Caco-2 (cell line): ENCODE measurements at regions not wholly inside any gene's neighbourhood (a gene's known extent, or its start where the extent isn't known, plus 50 kb on each side); places are given as distances from the start of the nearest gene placed in this dataset.

ENCODE experiments used
- BruUV-seq: library from RNA; stranded (reverse); fragments of 400-500 nt; replicated peaks from 2 replicates; lab custom pipeline; 2021; lab: Mats Ljungman, UMichigan
- CTCF ChIA-PET: fragments of 300-600 bp; sonication (Branson Sonifier 250); formaldehyde crosslinking; loops from one replicate; lab custom pipeline; 2022; ENCODE audit warnings: antibody characterized with exemption; lab: Charles Lee
- POLR2A ChIA-PET: fragments of 300-600 bp; sonication (Branson Sonifier 250); formaldehyde crosslinking; loops from one replicate; lab custom pipeline; 2022; ENCODE audit warnings: antibody characterized with exemption; lab: Charles Lee
- DNase-seq, 2 experiments: peaks; one replicate each; pipeline versions ENCODE4 v3.0.0 to v3.0.0-alpha.2; 2020 to 2022
- H3K27me3 ChIP-seq: replicated peaks from 2 replicates; pipeline ENCODE4 v1.6.0; 2011; ENCODE audit warnings: low read length; ENCODE audit not compliant: control insufficient read depth, insufficient read depth
- H3K36me3 ChIP-seq: 2 replicates; pipeline ENCODE4 v1.5.1; 2011; ENCODE audit warnings: low read length; ENCODE audit not compliant: control insufficient read depth, insufficient read depth
- H3K4me1 ChIP-seq: fragments of 250-450 bp; sonication (Bioruptor Pico); 2 replicates; pipeline ENCODE4 v1.5.1; 2020; ENCODE audit warnings: mild to moderate bottlenecking
- H3K4me3 ChIP-seq: 2 replicates; pipeline ENCODE4 v1.5.1; 2011; ENCODE audit warnings: low read depth, mild to moderate bottlenecking, control low read depth, low read length
- H3K9me3 ChIP-seq: fragments of 250-450 bp; sonication (Bioruptor Pico); 2 replicates; pipeline ENCODE4 v1.5.1; 2020; ENCODE audit warnings: mild to moderate bottlenecking, moderate library complexity
- H3K27ac Mint-ChIP-seq: one replicate; pipeline ENCODE4 v1.8.0; 2022; ENCODE audit warnings: mixed read lengths; ENCODE audit not compliant: unreplicated experiment
- H3K27me3 Mint-ChIP-seq: one replicate; pipeline ENCODE4 v1.8.0; 2022; ENCODE audit warnings: mixed read lengths; ENCODE audit not compliant: insufficient read depth, unreplicated experiment
- H3K36me3 Mint-ChIP-seq: one replicate; pipeline ENCODE4 v1.8.0; 2022; ENCODE audit warnings: mild to moderate bottlenecking, mixed read lengths; ENCODE audit not compliant: insufficient read depth, unreplicated experiment
- H3K4me1 Mint-ChIP-seq: one replicate; pipeline ENCODE4 v1.8.0; 2022; ENCODE audit warnings: low read depth, mixed read lengths; ENCODE audit not compliant: unreplicated experiment
- H3K4me3 Mint-ChIP-seq: one replicate; pipeline ENCODE4 v1.8.0; 2022; ENCODE audit warnings: mild to moderate bottlenecking, moderate library complexity, mixed read lengths; ENCODE audit not compliant: unreplicated experiment
- H3K9me3 Mint-ChIP-seq: one replicate; pipeline ENCODE4 v1.8.0; 2022; ENCODE audit warnings: mixed read lengths; ENCODE audit not compliant: unreplicated experiment
- CTCF ChIP-seq, 2 experiments: fragments of 200-600 bp in 1 of 2; IDR thresholded peaks; 1 replicate in 1 of 2; 2 replicates in 1 of 2; pipeline versions ENCODE4 v1.5.1 to v1.8.0; 2011 to 2022; ENCODE audit warnings: antibody characterized with exemption in 1 of 2, control low read depth in 1 of 2, inconsistent platforms in 1 of 2, low read depth in 1 of 2, low read length in 1 of 2, mild to moderate bottlenecking in 1 of 2, moderate library complexity in 1 of 2; ENCODE audit not compliant: insufficient read depth in 1 of 2, severe bottlenecking in 1 of 2, unreplicated experiment in 1 of 2
- intact Hi-C: fragments of 100-400 bp; cut with micrococcal nuclease; formaldehyde crosslinking; loops from one replicate; pipeline ENCODE4 v1.10.0; 2022; ENCODE audit not compliant: unreplicated experiment

DNA sequence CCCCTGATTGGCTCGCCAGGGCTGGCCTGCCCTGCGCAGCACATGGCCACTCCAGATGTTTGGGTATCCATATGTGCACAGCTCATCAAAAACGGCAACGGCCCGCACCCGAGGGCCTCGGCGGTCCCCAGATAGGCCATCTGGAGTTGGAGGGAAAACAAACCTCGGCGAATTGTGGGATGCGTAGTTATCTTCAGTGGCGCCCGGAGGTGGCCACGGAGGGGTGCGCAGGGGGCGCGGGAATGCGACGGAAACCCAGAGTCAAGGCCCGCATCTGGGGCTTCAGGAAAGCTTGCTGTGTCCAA lies 156.5 kb downstream of the TLE3 start:
- H3K9me3 Mint-ChIP-seq, result no peaks in the 10 kb centered on the region
- ChIA-PET CTCF (interaction anchor here (0.6 kb wide), 1 partner anchor 220 kb away, joined by 4 read pairs; no protein-coding TSS in a partner anchor), POLR2A (no interaction called here)
- no peak for TF ChIP-seq CTCF (IDR thresholded peaks at IDR 0.05; ENCODE audit: insufficient read depth in 1 of 2, low read depth in 1 of 2, low read length in 1 of 2, severe bottlenecking in 1 of 2, unreplicated experiment in 1 of 2)
- Histone ChIP-seq H3K36me3 (no peaks in the 10 kb centered on the region), H3K4me3 (no peak overlapping the region), H3K27me3 (no peaks in the 10 kb centered on the region), H3K9me3 (no peaks in the 10 kb centered on the region), H3K4me1 (no peaks in the 10 kb centered on the region)
- H3K36me3 Mint-ChIP-seq, result no peaks in the 10 kb centered on the region
- H3K27ac Mint-ChIP-seq, result no peak overlapping the region
- H3K4me3 Mint-ChIP-seq, result no peak overlapping the region
- intact Hi-C loops, result no loop called here
- H3K27me3 Mint-ChIP-seq, result peaks cover 8% of the 10 kb centered on the region
- no TSS peak for BruUV-seq
- DNase-seq, result no peak
- H3K4me1 Mint-ChIP-seq, result no peaks in the 10 kb centered on the region

DNA sequence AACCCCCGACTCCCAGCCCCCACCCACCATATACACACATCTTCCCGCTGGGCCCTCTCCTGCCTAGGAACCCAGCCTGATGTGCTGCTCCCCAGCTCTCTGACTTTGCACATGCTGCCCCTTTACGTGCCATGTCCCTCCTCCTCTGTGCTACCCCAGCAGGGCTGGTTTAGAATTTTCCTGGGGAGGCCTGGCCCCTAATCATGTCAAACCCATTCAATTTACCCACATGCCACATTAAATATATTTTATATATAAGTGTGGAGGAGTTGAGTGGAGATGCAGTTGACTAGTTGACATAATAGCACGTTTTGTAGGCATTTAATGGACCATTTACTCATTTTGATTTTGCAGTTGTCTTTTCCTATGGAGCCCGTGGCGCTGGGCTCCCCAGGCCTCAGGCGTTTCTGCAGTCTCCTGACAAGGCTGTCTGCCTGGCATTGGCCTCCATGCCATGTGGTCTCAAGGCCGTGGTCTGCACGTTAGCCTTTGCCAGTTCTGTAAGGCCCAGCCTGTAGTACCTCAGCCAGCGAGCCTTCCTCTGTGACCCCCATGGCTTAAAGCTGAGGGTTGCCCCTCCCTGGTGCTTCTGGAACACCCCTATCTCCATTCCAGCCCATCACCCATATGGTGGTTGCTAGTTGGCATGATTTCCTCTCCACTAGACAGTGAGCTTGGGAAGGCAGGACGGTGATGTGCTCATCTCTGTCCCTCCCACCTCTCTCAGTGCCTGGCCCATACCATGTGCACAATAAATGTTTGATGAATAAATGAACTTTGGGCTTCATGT lies 155.8 kb downstream of the TLE3 start:
- Histone ChIP-seq H3K9me3 (no peaks in the 10 kb centered on the region), H3K4me3 (no peak overlapping the region), H3K27me3 (no peaks in the 10 kb centered on the region), H3K36me3 (no peaks in the 10 kb centered on the region), H3K4me1 (no peaks in the 10 kb centered on the region)
- Mint-ChIP-seq H3K4me3 (no peak overlapping the region), H3K9me3 (no peaks in the 10 kb centered on the region), H3K27me3 (peaks cover 11% of the 10 kb centered on the region), H3K27ac (no peak overlapping the region), H3K4me1 (no peaks in the 10 kb centered on the region), H3K36me3 (no peaks in the 10 kb centered on the region)
- no peak for DNase-seq
- intact Hi-C loops, result no loop called here
- BruUV-seq, result no TSS peak
- POLR2A ChIA-PET, result no interaction called here
- TF ChIP-seq CTCF (IDR thresholded peaks at IDR 0.05; ENCODE audit: insufficient read depth in 1 of 2, low read depth in 1 of 2, low read length in 1 of 2, severe bottlenecking in 1 of 2, unreplicated experiment in 1 of 2), result no peak
- CTCF ChIA-PET, result no interaction called here

GRCh38 chr15:69943637-69944036 lies 154.1 kb downstream of the TLE3 start:
- Mint-ChIP-seq H3K27me3 (peaks cover 6% of the 10 kb centered on the region), H3K4me1 (no peaks in the 10 kb centered on the region), H3K27ac (no peak overlapping the region), H3K36me3 (no peaks in the 10 kb centered on the region), H3K9me3 (no peaks in the 10 kb centered on the region), H3K4me3 (no peak overlapping the region)
- Histone ChIP-seq H3K27me3 (no peaks in the 10 kb centered on the region), H3K36me3 (no peaks in the 10 kb centered on the region), H3K9me3 (no peaks in the 10 kb centered on the region), H3K4me3 (no peak overlapping the region), H3K4me1 (no peaks in the 10 kb centered on the region)
- intact Hi-C loops, result no loop called here
- no peak for DNase-seq
- no peak for TF ChIP-seq CTCF (IDR thresholded peaks at IDR 0.05; ENCODE audit: insufficient read depth in 1 of 2, low read depth in 1 of 2, low read length in 1 of 2, severe bottlenecking in 1 of 2, unreplicated experiment in 1 of 2)
- ChIA-PET POLR2A (no interaction called here), CTCF (no interaction called here)
- no TSS peak for BruUV-seq
